Activated T-helper 1 cell treated with Interleukin-2 at 50 U/mL for 16 hours (primary cell): ENCODE measurements at regions not wholly inside any gene's neighbourhood (a gene's known extent, or its start where the extent isn't known, plus 50 kb on each side); places are given as distances from the start of the nearest gene placed in this dataset.

ENCODE experiments used
- DNase-seq: peaks from one replicate; pipeline ENCODE4 v3.0.0-alpha.2; 2020; ENCODE audit warnings: low read depth

- DNase-seq, result no peak
Measured at GRCh38 chr10:78274491-78274890, 240.8 kb downstream of the RPS24 start.

- DNase-seq, result no peak
Measured at GRCh38 chr10:78276139-78276538, 242.5 kb downstream of the RPS24 start.

GRCh38 chr10:78277314-78278057 is 243.8 kb downstream of the RPS24 start:
- DNase-seq, result no peak

- no peak for DNase-seq
Measured at GRCh38 chr10:78278058-78278404, 244.4 kb downstream of the RPS24 start.

- DNase-seq, result no peak
Measured at GRCh38 chr10:78279756-78280155, 246.1 kb downstream of the RPS24 start.

- DNase-seq, result no peak
Measured at GRCh38 chr10:78280604-78281003, 246.9 kb downstream of the RPS24 start.

GRCh38 chr10:78281627-78282026 is 248.0 kb downstream of the RPS24 start:
- DNase-seq, result no peak

GRCh38 chr10:78283069-78283682 is 249.5 kb downstream of the RPS24 start:
- no peak for DNase-seq

GRCh38 chr10:78284381-78284780 is 250.7 kb downstream of the RPS24 start:
- no peak for DNase-seq

- DNase-seq, result no peak
Measured at GRCh38 chr10:78285226-78285625, 251.6 kb downstream of the RPS24 start.

- no peak for DNase-seq
Measured at GRCh38 chr10:78286186-78286585, 252.5 kb downstream of the RPS24 start.

- no peak for DNase-seq
Measured at GRCh38 chr10:78286668-78287067, 253.0 kb downstream of the RPS24 start.

GRCh38 chr10:78287618-78288017 is 254.0 kb downstream of the RPS24 start:
- DNase-seq, result no peak

- DNase-seq, result no peak
Measured at GRCh38 chr10:78288663-78289062, 255.0 kb downstream of the RPS24 start.

- DNase-seq, result no peak
Measured at GRCh38 chr10:78290131-78290750, 256.6 kb downstream of the RPS24 start.

GRCh38 chr10:78291722-78292121 is 258.1 kb downstream of the RPS24 start:
- no peak for DNase-seq

GRCh38 chr10:78292250-78292981 is 258.8 kb downstream of the RPS24 start:
- DNase-seq, result no peak

- DNase-seq, result no peak
Measured at GRCh38 chr10:78292982-78293865, 259.6 kb downstream of the RPS24 start.

- no peak for DNase-seq
Measured at GRCh38 chr10:78295242-78295641, 261.6 kb downstream of the RPS24 start.

GRCh38 chr10:78296785-78297184 is 263.1 kb downstream of the RPS24 start:
- DNase-seq, result no peak

GRCh38 chr10:78297997-78298396 is 264.3 kb downstream of the RPS24 start:
- no peak for DNase-seq

- no peak for DNase-seq
Measured at GRCh38 chr10:78298835-78299234, 265.2 kb downstream of the RPS24 start.
